ENCODE measurements at regions not wholly inside any gene's neighbourhood (a gene's known extent, or its start where the extent isn't known, plus 50 kb on each side); places are given as distances from the start of the nearest gene placed in this dataset.

- TF ChIP-seq CTCF (IDR thresholded peaks at IDR 0.05; ENCODE audit: insufficient read depth, low read depth, low read length) (no peak), EZH2 (IDR thresholded peaks at IDR 0.05; ENCODE audit: insufficient read depth, low read length) (no peak)
Observed at GRCh38 chr18:27428716-27429475, 243.8 kb upstream of the CHST9 start.

All from astrocyte (in vitro differentiated cells and primary cell).